Right lobe of liver (tissue), 4 donors: ENCODE measurements at regions not wholly inside any gene's neighbourhood (a gene's known extent, or its start where the extent isn't known, plus 50 kb on each side); places are given as distances from the start of the nearest gene placed in this dataset.
"Not testable (repeated sequence)": the region's sequence is repeated elsewhere in the genome, so short reads cannot be mapped to it uniquely, and the experiment has no call there.

Source experiments
- POLR2A ChIP-seq: fragments of 450-650 bp; IDR thresholded peaks from one replicate; pipeline ENCODE4 v1.6.1; 2017; ENCODE audit warnings: antibody characterized with exemption, mild to moderate bottlenecking
- TF ChIP-seq, protein P1 (sequence below), 4 donors: fragments of 200-600 bp in 3 of 4; fragments of 450-650 bp in 1 of 4; IDR thresholded peaks; one replicate each; pipeline versions ENCODE4 v1.5.1 to v1.8.0; 2016 to 2022; ENCODE audit warnings: antibody characterized with exemption in 4 of 4, mild to moderate bottlenecking in 2 of 4
- donor health status: DM: no; HTN: no; CAD: no.
- donor health status: DM: no; HTN: no; CAD: no.
- donor health status: DM: no; HTN: yes; CAD: no.

DNA sequence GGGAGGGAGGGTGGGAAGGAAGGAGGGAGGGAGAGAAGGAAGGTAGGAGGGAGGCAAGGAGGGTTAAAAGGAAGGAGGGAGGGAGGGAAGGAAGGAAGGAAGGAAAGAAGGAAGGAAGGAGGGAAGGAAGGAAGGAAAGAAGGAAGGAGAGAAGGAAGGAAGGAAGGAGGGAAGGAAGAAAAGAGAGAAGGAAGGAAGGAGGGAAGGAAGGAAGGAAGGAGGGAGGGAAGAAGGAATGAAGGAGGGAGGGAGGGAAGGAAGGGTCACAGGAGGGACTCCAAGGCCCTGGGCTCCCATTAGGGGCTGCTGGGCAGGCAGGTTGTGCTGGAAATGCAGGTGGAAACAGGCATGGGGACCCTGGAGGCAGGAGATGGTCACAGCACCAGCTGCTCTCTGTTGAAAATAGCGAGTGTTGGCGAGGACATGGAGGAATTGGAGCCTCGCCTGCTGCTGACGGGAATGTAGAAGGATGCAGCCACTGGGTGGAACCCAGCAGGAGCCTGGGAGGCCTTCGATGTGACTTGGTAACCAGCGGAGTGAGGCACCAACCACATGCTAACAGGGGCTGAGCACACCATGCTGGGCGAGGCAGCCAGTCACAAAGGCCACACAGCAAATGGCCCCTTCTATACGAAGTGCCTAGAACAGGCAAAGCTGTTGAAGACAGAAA lies 217.3 kb upstream of the SGCG start:
- not testable (repeated sequence) for TF ChIP-seq POLR2A
- TF ChIP-seq, protein P1, sequence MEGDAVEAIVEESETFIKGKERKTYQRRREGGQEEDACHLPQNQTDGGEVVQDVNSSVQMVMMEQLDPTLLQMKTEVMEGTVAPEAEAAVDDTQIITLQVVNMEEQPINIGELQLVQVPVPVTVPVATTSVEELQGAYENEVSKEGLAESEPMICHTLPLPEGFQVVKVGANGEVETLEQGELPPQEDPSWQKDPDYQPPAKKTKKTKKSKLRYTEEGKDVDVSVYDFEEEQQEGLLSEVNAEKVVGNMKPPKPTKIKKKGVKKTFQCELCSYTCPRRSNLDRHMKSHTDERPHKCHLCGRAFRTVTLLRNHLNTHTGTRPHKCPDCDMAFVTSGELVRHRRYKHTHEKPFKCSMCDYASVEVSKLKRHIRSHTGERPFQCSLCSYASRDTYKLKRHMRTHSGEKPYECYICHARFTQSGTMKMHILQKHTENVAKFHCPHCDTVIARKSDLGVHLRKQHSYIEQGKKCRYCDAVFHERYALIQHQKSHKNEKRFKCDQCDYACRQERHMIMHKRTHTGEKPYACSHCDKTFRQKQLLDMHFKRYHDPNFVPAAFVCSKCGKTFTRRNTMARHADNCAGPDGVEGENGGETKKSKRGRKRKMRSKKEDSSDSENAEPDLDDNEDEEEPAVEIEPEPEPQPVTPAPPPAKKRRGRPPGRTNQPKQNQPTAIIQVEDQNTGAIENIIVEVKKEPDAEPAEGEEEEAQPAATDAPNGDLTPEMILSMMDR (IDR thresholded peaks at IDR 0.05): not testable (repeated sequence)
